A549 (cell line): ENCODE measurements at regions not wholly inside any gene's neighbourhood (a gene's known extent, or its start where the extent isn't known, plus 50 kb on each side); places are given as distances from the start of the nearest gene placed in this dataset.

Experiments
- ATAC-seq, 2 experiments: fragments of 200-7000 bp in 1 of 2; fragments of >200 bp in 1 of 2; cut with Nextera tagmentation in 1 of 2; cut with Tn5 transposase in 1 of 2; 3 replicates each; pipeline versions ENCODE4 v1.8.0 to v1.9.1; 2018 to 2020; ENCODE audit warnings: mild to moderate bottlenecking in 1 of 2, moderate library complexity in 1 of 2
- CTCF ChIA-PET: fragments of 300-600 bp; sonication (Branson Sonifier 250); formaldehyde crosslinking; extraction: SDS; loops from one replicate; lab custom pipeline; 2021; ENCODE audit warnings: antibody characterized with exemption, inconsistent platforms; lab: Yijun Ruan, JAX
- POLR2A ChIA-PET: fragments of 350-600 bp; formaldehyde crosslinking; extraction: SDS; loops from one replicate; lab custom pipeline; 2021; ENCODE audit warnings: antibody characterized with exemption, inconsistent platforms; lab: Yijun Ruan, JAX
- DNase-seq, 2 experiments: peaks; one replicate each; pipeline versions ENCODE4 v3.0.0 to v3.0.0-alpha.2; 2011 to 2016; ENCODE audit warnings: low read depth in 1 of 2, low spot score in 1 of 2
- FAIRE-seq: peaks from 2 replicates; lab custom pipeline; 2011; peaks lifted over from hg19 to GRCh38; lab: Jason Lieb, UNC
- H3K27ac ChIP-seq, 2 experiments: fragments of >200 bp; sonication (Bioruptor Twin); formaldehyde crosslinking; 3 replicates each; pipeline ENCODE4 v1.5.1; 2016 to 2017
- H3K4me1 ChIP-seq: fragments of >200 bp; sonication (Bioruptor Twin); formaldehyde crosslinking; 3 replicates; pipeline ENCODE4 v1.6.1; 2016
- H3K4me2 ChIP-seq: fragments of >200 bp; sonication (Bioruptor Twin); formaldehyde crosslinking; 3 replicates; pipeline ENCODE4 v1.6.1; 2016
- H3K4me3 ChIP-seq: fragments of >200 bp; sonication (Bioruptor Twin); formaldehyde crosslinking; 3 replicates; pipeline ENCODE4 v1.5.1; 2016
- H3K9me3 ChIP-seq: fragments of >200 bp; sonication (Bioruptor Twin); formaldehyde crosslinking; 3 replicates; pipeline ENCODE4 v1.6.1; 2016
- CEBPB ChIP-seq, 2 experiments: fragments of >200 bp in 1 of 2; sonication (Bioruptor Twin) in 1 of 2; formaldehyde crosslinking in 1 of 2; IDR thresholded peaks; 2 replicates each; pipeline ENCODE4 v1.6.1; 2012 to 2016
- CHD4 ChIP-seq: fragments of 200-600 bp; sonication (generic); IDR thresholded peaks from 2 replicates; pipeline ENCODE4 v1.6.1; 2016; ENCODE audit warnings: antibody characterized with exemption, mild to moderate bottlenecking, borderline replicate concordance
- CTCF ChIP-seq: fragments of >200 bp; sonication (Bioruptor Twin); formaldehyde crosslinking; IDR thresholded peaks from 3 replicates; pipeline ENCODE4 v1.5.1; 2016
- E2F6 ChIP-seq: IDR thresholded peaks from 2 replicates; pipeline ENCODE4 v1.6.1; 2012; ENCODE audit warnings: low read depth, borderline replicate concordance
- EP300 ChIP-seq, 2 experiments: fragments of >200 bp; sonication (Bioruptor Twin); formaldehyde crosslinking; IDR thresholded peaks; 2 replicates in 1 of 2; 3 replicates in 1 of 2; pipeline ENCODE4 v1.6.1; 2016 to 2017
- ESRRA ChIP-seq: fragments of 150-350 bp; IDR thresholded peaks from 2 replicates; pipeline ENCODE4 v1.6.1; 2014; ENCODE audit warnings: mild to moderate bottlenecking, low read length, borderline replicate concordance
- FOSL2 ChIP-seq, 2 experiments: fragments of 450-650 bp in 1 of 2; fragments of >200 bp in 1 of 2; sonication (Bioruptor Twin) in 1 of 2; formaldehyde crosslinking; IDR thresholded peaks; 2 replicates each; pipeline versions ENCODE4 v1.5.0 to v1.6.1; 2016 to 2020; ENCODE audit warnings: mild to moderate bottlenecking in 1 of 2, moderate library complexity in 1 of 2
- GATA3 ChIP-seq: IDR thresholded peaks from 2 replicates; pipeline ENCODE4 v1.6.1; 2012; ENCODE audit warnings: borderline replicate concordance
- HDAC2 ChIP-seq: fragments of 200-600 bp; sonication (generic); IDR thresholded peaks from 2 replicates; pipeline ENCODE4 v1.6.1; 2016
- HMGXB4 ChIP-seq: fragments of 250-450 bp; sonication (Bioruptor Pico); IDR thresholded peaks from 2 replicates; pipeline ENCODE4 v1.5.0; 2021; ENCODE audit warnings: mild to moderate bottlenecking, moderate library complexity, borderline replicate concordance
- HOXA7 ChIP-seq: fragments of 250-450 bp; sonication (Bioruptor Pico); IDR thresholded peaks from 2 replicates; pipeline ENCODE4 v1.5.0; 2020; ENCODE audit warnings: mild to moderate bottlenecking, moderate library complexity
- HOXB13 ChIP-seq: fragments of 250-450 bp; sonication (Bioruptor Pico); IDR thresholded peaks from 2 replicates; pipeline ENCODE4 v1.5.0; 2020; ENCODE audit warnings: low read depth, mild to moderate bottlenecking, moderate library complexity
- MYC ChIP-seq: IDR thresholded peaks from 2 replicates; pipeline ENCODE4 v1.6.1; 2012; ENCODE audit warnings: mild to moderate bottlenecking, inconsistent platforms, low read length, improper control_type of control experiment, borderline replicate concordance
- NFE2L2 ChIP-seq: fragments of 150-350 bp; conservative IDR thresholded peaks from 2 replicates; pipeline ENCODE4 v1.6.1; 2014; ENCODE audit warnings: low read length
- NPAS2 ChIP-seq: fragments of 250-450 bp; sonication (Bioruptor Pico); IDR thresholded peaks from 2 replicates; pipeline ENCODE4 v1.8.0; 2022; ENCODE audit warnings: mild to moderate bottlenecking, moderate library complexity, borderline replicate concordance
- PHF8 ChIP-seq: fragments of 200-600 bp; sonication (generic); IDR thresholded peaks from 2 replicates; pipeline ENCODE4 v1.6.1; 2016; ENCODE audit warnings: low read depth, mild to moderate bottlenecking, antibody characterized with exemption, moderate library complexity, borderline replicate concordance
- RAD21 ChIP-seq, 2 experiments: fragments of >200 bp in 1 of 2; sonication (Bioruptor Twin) in 1 of 2; formaldehyde crosslinking in 1 of 2; IDR thresholded peaks in 1 of 2; conservative IDR thresholded peaks in 1 of 2; 2 replicates in 1 of 2; 3 replicates in 1 of 2; pipeline ENCODE4 v1.6.1; 2012 to 2018; ENCODE audit warnings: inconsistent platforms in 1 of 2
- RARB ChIP-seq: fragments of 250-450 bp; sonication (Bioruptor Pico); IDR thresholded peaks from 2 replicates; pipeline ENCODE4 v1.8.0; 2021; ENCODE audit warnings: mild to moderate bottlenecking, moderate library complexity
- RCOR1 ChIP-seq: fragments of 150-350 bp; IDR thresholded peaks from 2 replicates; pipeline ENCODE4 v1.6.1; 2014; ENCODE audit warnings: antibody characterized with exemption, low read length, low read depth
- REST ChIP-seq: fragments of 200-600 bp; sonication (generic); IDR thresholded peaks from 2 replicates; pipeline ENCODE4 v1.6.1; 2016; ENCODE audit warnings: antibody characterized with exemption, mild to moderate bottlenecking, moderate library complexity
- RFX5 ChIP-seq: fragments of 450-650 bp; IDR thresholded peaks from 2 replicates; pipeline ENCODE4 v1.7.1; 2014; ENCODE audit warnings: antibody characterized with exemption, mild to moderate bottlenecking, moderate library complexity
- RNF2 ChIP-seq: fragments of 200-600 bp; sonication (generic); IDR thresholded peaks from 2 replicates; pipeline ENCODE4 v1.6.1; 2016; ENCODE audit warnings: low read depth, mild to moderate bottlenecking, antibody characterized with exemption, moderate library complexity, borderline replicate concordance
- SMC3 ChIP-seq: fragments of >200 bp; sonication (Bioruptor Twin); formaldehyde crosslinking; IDR thresholded peaks from 3 replicates; pipeline ENCODE4 v1.6.1; 2018; ENCODE audit warnings: inconsistent platforms
- TP53 ChIP-seq: fragments of 250-450 bp; sonication (Bioruptor Pico); IDR thresholded peaks from 2 replicates; pipeline ENCODE4 v1.5.0; 2021; ENCODE audit warnings: mild to moderate bottlenecking, moderate library complexity
- WGBS: methylation state at CpG from one replicate; pipeline ENCODE4 v1.1.6; 2017; ENCODE audit errors: missing lambda C conversion rate; 5-methylcytosine and 5-hydroxymethylcytosine counted together

- TF ChIP-seq MYC (no peak), EP300 (IDR thresholded peaks at IDR 0.05) (0 out of 5 replicates have a peak, but pooled peaks of 1 of the 2 experiments have one; percentile 36), CEBPB (IDR thresholded peaks at IDR 0.05) (peak; percentile 86 to 93), RNF2 (no peak), REST (no peak), SMC3 (peak; percentile 50; the same call in 2 of the 3 replicates), RARB (CRISPR knock-in tag) (peak; percentile 63; the same call in 1 of the 2 replicates), GATA3 (peak; percentile 64; the same call in 1 of the 2 replicates), FOSL2 (IDR thresholded peaks at IDR 0.05) (no peak), FOSL2 (CRISPR knock-in tag; IDR thresholded peaks at IDR 0.05) (0 out of 2 replicates have a peak, but pooled peaks have one; percentile 16), ESRRA (peak; percentile 20; the same call in 1 of the 2 replicates), CTCF (peak; percentile 63), RAD21 (conservative IDR thresholded peaks at IDR 0.05 in 1 of 2, IDR thresholded peaks at IDR 0.05 in 1 of 2) (peak; percentile 69 to 74)
- ATAC-seq (peak; percentile 87), DNase-seq (peak; percentile 43 to 85), FAIRE-seq (no peak)
- POLR2A ChIA-PET, result interaction anchor here (1.2 to 1.8 kb wide), 2 partner anchors 13 to 75 kb away, joined by 3 to 8 read pairs; a partner anchor contains a TSS
- Histone ChIP-seq H3K27ac (peak overlapping the region; percentile 67 to 83), H3K4me1 (peaks cover 39% of the 10 kb centered on the region), H3K4me2 (peak overlapping the region; percentile 69), H3K9me3 (no peaks in the 10 kb centered on the region), H3K4me3 (no peak overlapping the region)
- CTCF ChIA-PET, result interaction anchor here (0.6 to 3.5 kb wide), 21 partner anchors 8 to 472 kb away, joined by 3 to 24 read pairs (median 3); partner anchors contain the start of gene FAM50B
- 61% methylated on average over 3 of the region's 3 CpGs for WGBS
These were observed 70.5 kb downstream of the FAM217A start for GRCh38 chr6:4008324-4009047.

GRCh38 chr6:4009486-4009885 is 69.5 kb downstream of the FAM217A start:
- H3K4me3 ChIP-seq, result no peak overlapping the region
- peaks cover 36% of the 10 kb centered on the region for H3K4me1 ChIP-seq
- no peak overlapping the region for H3K4me2 ChIP-seq
- CTCF ChIA-PET, result interaction anchor here (0.8 to 3.5 kb wide), 10 partner anchors 11 to 269 kb away, joined by 3 to 24 read pairs (median 4); partner anchors contain the start of gene FAM50B
- POLR2A ChIA-PET, result interaction anchor here (0.6 kb wide), 1 partner anchor 724 kb away, joined by 3 read pairs; no protein-coding TSS in a partner anchor
- ATAC-seq (no peak), FAIRE-seq (no peak)
- H3K27ac ChIP-seq, result no peak overlapping the region
- TF ChIP-seq CHD4 (no peak), NFE2L2 (no peak), HMGXB4 (CRISPR knock-in tag) (no peak), CEBPB (IDR thresholded peaks at IDR 0.05) (no peak), NPAS2 (CRISPR knock-in tag) (no peak), RCOR1 (no peak), PHF8 (no peak), TP53 (CRISPR knock-in tag) (no peak), HOXA7 (CRISPR knock-in tag) (no peak), FOSL2 (IDR thresholded peaks at IDR 0.05) (no peak), FOSL2 (CRISPR knock-in tag; IDR thresholded peaks at IDR 0.05) (no peak), HDAC2 (no peak), E2F6 (no peak), RFX5 (no peak), HOXB13 (CRISPR knock-in tag) (no peak)
- TF ChIP-seq, all 56 proteins: peak for 0
- 89% methylated on average over 8 of the region's 8 CpGs for WGBS
- no peaks in the 10 kb centered on the region for H3K9me3 ChIP-seq
- DNase-seq, result no peak
